ENCODE measurements at regions not wholly inside any gene's neighbourhood (a gene's known extent, or its start where the extent isn't known, plus 50 kb on each side); places are given as distances from the start of the nearest gene placed in this dataset.
A peak's percentile ranks its signal among the peaks of the same experiment; 100 is the strongest.

GRCh38 chr5:74549384-74549783 is 91.1 kb downstream of the ENC1 start:
- DNase-seq (ENCODE audit: low spot score), result no peak
- no peak overlapping the region for H3K4me3 Mint-ChIP-seq (ENCODE audit: unreplicated experiment)
- H3K27ac Mint-ChIP-seq (ENCODE audit: unreplicated experiment), result no peak overlapping the region
- H3K27me3 Mint-ChIP-seq (ENCODE audit: low read depth), result no peaks in the 10 kb centered on the region
- no peak for TF ChIP-seq CTCF (IDR thresholded peaks at IDR 0.05)
- no peaks in the 10 kb centered on the region for H3K9me3 Mint-ChIP-seq (ENCODE audit: low read depth)
- no peaks in the 10 kb centered on the region for H3K36me3 Mint-ChIP-seq (ENCODE audit: low read depth)
- peaks cover 3% of the 10 kb centered on the region for H3K4me1 Mint-ChIP-seq (ENCODE audit: low read depth)

- no peak overlapping the region for H3K4me3 Mint-ChIP-seq (ENCODE audit: unreplicated experiment)
- H3K9me3 Mint-ChIP-seq (ENCODE audit: low read depth), result no peaks in the 10 kb centered on the region
- H3K4me1 Mint-ChIP-seq (ENCODE audit: low read depth), result peaks cover 26% of the 10 kb centered on the region
- no peak for DNase-seq (ENCODE audit: low spot score)
- H3K27me3 Mint-ChIP-seq (ENCODE audit: low read depth), result no peaks in the 10 kb centered on the region
- no peak for TF ChIP-seq CTCF (IDR thresholded peaks at IDR 0.05)
- H3K27ac Mint-ChIP-seq (ENCODE audit: unreplicated experiment), result no peak overlapping the region
- no peaks in the 10 kb centered on the region for H3K36me3 Mint-ChIP-seq (ENCODE audit: low read depth)
Measured at GRCh38 chr5:74546796-74547195, 93.7 kb downstream of the ENC1 start.

GRCh38 chr5:74544811-74545210 is 95.7 kb downstream of the ENC1 start:
- Mint-ChIP-seq H3K4me1 (ENCODE audit: low read depth) (peaks cover 42% of the 10 kb centered on the region), H3K36me3 (ENCODE audit: low read depth) (no peaks in the 10 kb centered on the region), H3K27ac (ENCODE audit: unreplicated experiment) (no peak overlapping the region), H3K9me3 (ENCODE audit: low read depth) (no peaks in the 10 kb centered on the region), H3K27me3 (ENCODE audit: low read depth) (no peaks in the 10 kb centered on the region), H3K4me3 (ENCODE audit: unreplicated experiment) (no peak overlapping the region)
- TF ChIP-seq CTCF (IDR thresholded peaks at IDR 0.05), result no peak
- DNase-seq (ENCODE audit: low spot score), result no peak

- Mint-ChIP-seq H3K4me1 (ENCODE audit: low read depth) (peaks cover 46% of the 10 kb centered on the region), H3K36me3 (ENCODE audit: low read depth) (no peaks in the 10 kb centered on the region), H3K9me3 (ENCODE audit: low read depth) (no peaks in the 10 kb centered on the region), H3K27me3 (ENCODE audit: low read depth) (no peaks in the 10 kb centered on the region), H3K4me3 (ENCODE audit: unreplicated experiment) (peak overlapping the region; percentile 54), H3K27ac (ENCODE audit: unreplicated experiment) (peak overlapping the region; percentile 97)
- no peak for TF ChIP-seq CTCF (IDR thresholded peaks at IDR 0.05)
- no peak for DNase-seq (ENCODE audit: low spot score)
Measured at GRCh38 chr5:74543162-74543995, 97.1 kb downstream of the ENC1 start.

- no peak overlapping the region for H3K27ac Mint-ChIP-seq (ENCODE audit: unreplicated experiment)
- DNase-seq (ENCODE audit: low spot score), result no peak
- no peaks in the 10 kb centered on the region for H3K36me3 Mint-ChIP-seq (ENCODE audit: low read depth)
- H3K27me3 Mint-ChIP-seq (ENCODE audit: low read depth), result no peaks in the 10 kb centered on the region
- no peak for TF ChIP-seq CTCF (IDR thresholded peaks at IDR 0.05)
- H3K4me3 Mint-ChIP-seq (ENCODE audit: unreplicated experiment), result no peak overlapping the region
- no peaks in the 10 kb centered on the region for H3K9me3 Mint-ChIP-seq (ENCODE audit: low read depth)
- H3K4me1 Mint-ChIP-seq (ENCODE audit: low read depth), result peaks cover 55% of the 10 kb centered on the region
Measured at GRCh38 chr5:74542482-74542881, 98.0 kb downstream of the ENC1 start.
